SK-N-SH (cell line): ENCODE measurements at regions not wholly inside any gene's neighbourhood (a gene's known extent, or its start where the extent isn't known, plus 50 kb on each side); places are given as distances from the start of the nearest gene placed in this dataset.

Experiments
- CTCF ChIA-PET: fragments of 300-600, 350-600 bp; formaldehyde crosslinking; extraction: SDS; loops from one replicate; lab custom pipeline; 2021; lab: Yijun Ruan, JAX
- POLR2A ChIA-PET: fragments of 350-600 bp; sonication (Branson Sonifier 250); formaldehyde crosslinking; extraction: SDS; loops from one replicate; lab custom pipeline; 2020; ENCODE audit warnings: antibody characterized with exemption, inconsistent platforms; lab: Yijun Ruan, JAX
- DNase-seq: peaks from one replicate; pipeline ENCODE4 v3.0.0; 2012
- H2AFZ ChIP-seq: fragments of 200-600 bp; sonication (generic); 2 replicates; pipeline ENCODE4 v1.8.1; 2016; ENCODE audit warnings: antibody characterized with exemption, mild to moderate bottlenecking, low read depth
- H3F3A ChIP-seq: fragments of 200-600 bp; sonication (generic); replicated peaks from 2 replicates; pipeline ENCODE3; 2016; ENCODE audit warnings: antibody characterized with exemption, mild to moderate bottlenecking; ENCODE audit not compliant: insufficient read depth
- H3K27ac ChIP-seq, 2 experiments: fragments of 200-500 bp in 1 of 2; fragments of 200-600 bp in 1 of 2; sonication (Bioruptor generic) in 1 of 2; sonication (generic), shearing (Covaris generic) in 1 of 2; 2 replicates each; pipeline versions ENCODE4 v1.5.1 to v1.6.1; 2014 to 2016; ENCODE audit warnings: low read depth in 2 of 2, inconsistent platforms in 1 of 2, low read length in 1 of 2, mild to moderate bottlenecking in 1 of 2, mixed read lengths in 1 of 2
- H3K27me3 ChIP-seq: fragments of 200-600 bp; sonication (generic), shearing (Covaris generic); 2 replicates; pipeline ENCODE4 v1.6.1; 2016; ENCODE audit warnings: mixed run types; ENCODE audit not compliant: insufficient read depth
- H3K36me3 ChIP-seq, 2 experiments: fragments of 200-500 bp in 1 of 2; fragments of 200-600 bp in 1 of 2; sonication (Bioruptor generic) in 1 of 2; sonication (generic) in 1 of 2; replicated peaks in 1 of 2; 2 replicates each; pipeline versions ENCODE3 to v1.5.1; 2014 to 2016; ENCODE audit warnings: low read length in 1 of 2, mild to moderate bottlenecking in 1 of 2; ENCODE audit not compliant: insufficient read depth in 2 of 2, control insufficient read depth in 1 of 2
- H3K4me1 ChIP-seq, 2 experiments: fragments of 200-500 bp in 1 of 2; fragments of 200-600 bp in 1 of 2; sonication (Bioruptor generic) in 1 of 2; sonication (generic), shearing (Covaris generic) in 1 of 2; 2 replicates each; pipeline versions ENCODE4 v1.5.1 to v1.6.1; 2014 to 2016; ENCODE audit warnings: low read depth in 1 of 2, low read length in 1 of 2, mixed run types in 1 of 2; ENCODE audit not compliant: insufficient read depth in 2 of 2, control insufficient read depth in 1 of 2
- H3K4me2 ChIP-seq: fragments of 200-600 bp; sonication (generic), shearing (Covaris generic); 2 replicates; pipeline ENCODE4 v1.6.1; 2017; ENCODE audit warnings: mixed run types
- H3K4me3 ChIP-seq, 2 experiments: fragments of 200-500 bp in 1 of 2; fragments of 200-600 bp in 1 of 2; sonication (Bioruptor generic) in 1 of 2; sonication (generic), shearing (Covaris generic) in 1 of 2; 2 replicates each; pipeline versions ENCODE4 v1.5.1 to v1.8.1; 2014 to 2016; ENCODE audit warnings: low read depth in 2 of 2, inconsistent platforms in 1 of 2, low read length in 1 of 2, mild to moderate bottlenecking in 1 of 2, mixed read lengths in 1 of 2, moderate library complexity in 1 of 2
- H3K79me2 ChIP-seq: fragments of 200-600 bp; sonication (generic); 2 replicates; pipeline ENCODE4 v1.8.1; 2017; ENCODE audit warnings: mild to moderate bottlenecking; ENCODE audit not compliant: insufficient read depth
- H3K9ac ChIP-seq: fragments of 200-600 bp; sonication (generic); 2 replicates; pipeline ENCODE4 v1.6.1; 2017; ENCODE audit warnings: mixed run types
- H3K9me2 ChIP-seq: fragments of 200-600 bp; sonication (generic); 2 replicates; pipeline ENCODE4 v1.6.1; 2017; ENCODE audit warnings: mixed run types
- H3K9me3 ChIP-seq: fragments of 200-600 bp; sonication (generic); 2 replicates; pipeline ENCODE4 v1.6.1; 2017; ENCODE audit warnings: mixed run types, mild to moderate bottlenecking, moderate library complexity
- H4K20me1 ChIP-seq: fragments of 200-600 bp; sonication (generic); 2 replicates; pipeline ENCODE4 v1.6.1; 2017; ENCODE audit warnings: mild to moderate bottlenecking, mixed run types; ENCODE audit not compliant: insufficient read depth
- CHD2 ChIP-seq: fragments of 150-350 bp; IDR thresholded peaks from 2 replicates; pipeline ENCODE4 v1.6.1; 2018; ENCODE audit warnings: low read length; ENCODE audit not compliant: partially characterized antibody
- ELF1 ChIP-seq: IDR thresholded peaks from 2 replicates; pipeline ENCODE4 v1.4.0; 2012
- EP300 ChIP-seq, 2 experiments: IDR thresholded peaks; 2 replicates each; pipeline versions ENCODE4 v1.4.0 to v1.6.1; 2012; ENCODE audit warnings: borderline replicate concordance in 1 of 2, low read depth in 1 of 2, low read length in 1 of 2
- EZH2phosphoT487 ChIP-seq: fragments of 200-600 bp; sonication (generic); IDR thresholded peaks from 2 replicates; pipeline ENCODE4 v1.6.1; 2017; ENCODE audit warnings: low read depth, mixed run types, mild to moderate bottlenecking, antibody characterized with exemption, moderate library complexity, borderline replicate concordance
- FOSL2 ChIP-seq: IDR thresholded peaks from 2 replicates; pipeline ENCODE4 v1.4.0; 2012; ENCODE audit warnings: low read depth, mild to moderate bottlenecking, moderate library complexity, borderline replicate concordance
- GABPA ChIP-seq: IDR thresholded peaks from 2 replicates; pipeline ENCODE4 v1.4.0; 2012; ENCODE audit warnings: low read depth, mild to moderate bottlenecking
- GATA2 ChIP-seq: sonication (generic); formaldehyde crosslinking; IDR thresholded peaks from 2 replicates; pipeline ENCODE4 v1.5.0; 2020; ENCODE audit warnings: mild to moderate bottlenecking, missing genetic modification reagents
- JUND ChIP-seq: IDR thresholded peaks from 2 replicates; pipeline ENCODE4 v1.4.0; 2012
- MAX ChIP-seq: IDR thresholded peaks from 2 replicates; pipeline ENCODE4 v1.4.0; 2012; ENCODE audit warnings: low read depth
- MEF2A ChIP-seq: IDR thresholded peaks from 2 replicates; pipeline ENCODE4 v1.4.0; 2012; ENCODE audit warnings: low read depth, borderline replicate concordance
- PBX3 ChIP-seq: IDR thresholded peaks from 2 replicates; pipeline ENCODE4; 2012
- POLR2AphosphoS5 ChIP-seq: IDR thresholded peaks from 2 replicates; pipeline ENCODE4 v1.6.1; 2012; ENCODE audit warnings: low read depth, low read length
- RAD21 ChIP-seq: IDR thresholded peaks from 2 replicates; pipeline ENCODE4 v1.6.1; 2012; ENCODE audit warnings: mild to moderate bottlenecking, low read length
- RCOR1 ChIP-seq: fragments of 150-350 bp; IDR thresholded peaks from 2 replicates; pipeline ENCODE4 v1.6.1; 2017; ENCODE audit warnings: antibody characterized with exemption, low read length
- RFX5 ChIP-seq: IDR thresholded peaks from 2 replicates; pipeline ENCODE4 v1.6.1; 2012; ENCODE audit warnings: mild to moderate bottlenecking, improper control_type of control experiment, low read length
- SIN3A ChIP-seq: IDR thresholded peaks from 2 replicates; pipeline ENCODE4 v1.6.1; 2012; ENCODE audit warnings: low read depth, mild to moderate bottlenecking, low read length, moderate library complexity, borderline replicate concordance
- USF2 ChIP-seq: fragments of 150-350 bp; IDR thresholded peaks from 2 replicates; pipeline ENCODE4 v1.6.1; 2017; ENCODE audit warnings: antibody characterized with exemption, low read length, low read depth, borderline replicate concordance
- WGBS: methylation state at CpG from one replicate; pipeline ENCODE4 v1.1.6; 2017; ENCODE audit warnings: low lambda C conversion rate; 5-methylcytosine and 5-hydroxymethylcytosine counted together
- TF ChIP-seq, protein P1 (sequence below): fragments of 150-350 bp; IDR thresholded peaks from 2 replicates; pipeline ENCODE4 v1.6.1; 2016; ENCODE audit warnings: mild to moderate bottlenecking, low read depth, low read length

DNA sequence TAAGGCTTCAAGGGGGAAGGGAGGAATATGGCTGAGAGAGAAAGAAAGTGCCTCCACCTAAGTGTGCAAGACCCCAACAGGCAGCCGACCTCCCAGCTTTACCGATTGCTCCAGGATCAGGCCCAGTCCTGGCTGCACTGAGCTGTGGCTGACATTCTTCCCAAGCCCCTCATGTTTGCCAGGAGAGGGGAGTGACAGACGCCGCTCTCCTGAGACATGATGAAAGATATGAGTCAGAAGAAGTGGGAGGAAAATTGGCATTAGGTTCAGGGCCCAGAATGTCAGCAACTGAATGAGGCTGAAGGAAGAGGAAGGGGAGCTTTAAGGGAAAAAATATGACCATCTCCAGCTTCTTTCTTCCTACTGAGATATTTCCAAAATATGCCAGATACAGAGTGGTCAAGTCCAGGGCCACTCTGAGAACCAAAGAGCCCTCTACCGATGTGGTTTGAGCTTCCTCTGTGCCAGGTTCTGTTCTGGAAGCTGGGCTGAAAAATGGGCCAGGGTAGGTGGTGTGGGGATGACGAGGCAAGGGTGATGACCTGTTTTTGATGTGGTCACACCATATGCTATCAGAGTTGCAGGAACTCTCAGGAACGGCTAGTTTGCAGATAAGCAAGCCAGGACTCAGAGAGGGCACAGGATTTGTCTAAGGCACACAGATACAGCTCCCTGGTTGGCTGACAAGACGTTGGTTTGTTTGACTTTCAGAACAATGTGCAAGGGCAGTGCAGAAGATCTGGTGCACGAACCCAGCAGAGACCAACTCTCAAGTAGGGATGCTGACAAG lies 176.7 kb downstream of the SOX9 start:
- no peaks in the 10 kb centered on the region for H3F3A ChIP-seq
- no peaks in the 10 kb centered on the region for H3K79me2 ChIP-seq
- H3K27ac ChIP-seq = no peak overlapping the region
- H3K27me3 ChIP-seq = peaks cover 9% of the 10 kb centered on the region; the same call in 1 of the 2 replicates
- no peaks in the 10 kb centered on the region for H3K36me3 ChIP-seq
- H4K20me1 ChIP-seq = no peaks in the 10 kb centered on the region
- POLR2A ChIA-PET = no interaction called here
- TF ChIP-seq SIN3A (no peak), PBX3 (peak; percentile 85), EP300 (IDR thresholded peaks at IDR 0.05; ENCODE audit: borderline replicate concordance in 1 of 2, low read depth in 1 of 2, low read length in 1 of 2) (no peak)
- TF ChIP-seq, all 33 proteins: peak for 1
- no peak for DNase-seq
- Histone ChIP-seq H3K9me3 (no peaks in the 10 kb centered on the region), H3K4me1 (peaks cover 7 to 8% of the 10 kb centered on the region in 2 experiments; a peak in 1 of 4 replicates), H3K9me2 (no peaks in the 10 kb centered on the region), H2AFZ (peak overlapping the region; percentile 51; the same call in 1 of the 2 replicates), H3K9ac (no peak overlapping the region), H3K4me2 (peak overlapping the region; percentile 26; the same call in 1 of the 2 replicates), H3K4me3 (no peak overlapping the region)
- 66% methylated on average over 9 of the region's 9 CpGs for WGBS
- CTCF ChIA-PET = interaction anchor here (1.1 to 1.4 kb wide), 2 partner anchors 8 to 21 kb away, joined by 3 to 4 read pairs; no protein-coding TSS in a partner anchor

GRCh38 chr17:72299100-72299499 lies 178.3 kb downstream of the SOX9 start:
- H3K4me1 ChIP-seq = peaks cover 7 to 8% of the 10 kb centered on the region in 2 experiments; a peak in 1 of 4 replicates
- CTCF ChIA-PET = interaction anchor here (0.7 to 1.1 kb wide), 3 partner anchors 10 to 239 kb away, joined by 3 read pairs; no protein-coding TSS in a partner anchor

More at GRCh38 chr17:72299100-72299499, 178.3 kb downstream of the SOX9 start:
- TF ChIP-seq FOSL2 (no peak), RAD21 (no peak), GABPA (no peak), JUND (no peak), SIN3A (no peak), CHD2 (no peak), EZH2phosphoT487 (no peak), PBX3 (no peak), RCOR1 (no peak), RFX5 (no peak), MEF2A (no peak), ELF1 (no peak), EP300 (IDR thresholded peaks at IDR 0.05; ENCODE audit: borderline replicate concordance in 1 of 2, low read depth in 1 of 2, low read length in 1 of 2) (no peak), USF2 (no peak), MAX (no peak), GATA2 (no peak), POLR2AphosphoS5 (no peak)
- TF ChIP-seq, protein P1, sequence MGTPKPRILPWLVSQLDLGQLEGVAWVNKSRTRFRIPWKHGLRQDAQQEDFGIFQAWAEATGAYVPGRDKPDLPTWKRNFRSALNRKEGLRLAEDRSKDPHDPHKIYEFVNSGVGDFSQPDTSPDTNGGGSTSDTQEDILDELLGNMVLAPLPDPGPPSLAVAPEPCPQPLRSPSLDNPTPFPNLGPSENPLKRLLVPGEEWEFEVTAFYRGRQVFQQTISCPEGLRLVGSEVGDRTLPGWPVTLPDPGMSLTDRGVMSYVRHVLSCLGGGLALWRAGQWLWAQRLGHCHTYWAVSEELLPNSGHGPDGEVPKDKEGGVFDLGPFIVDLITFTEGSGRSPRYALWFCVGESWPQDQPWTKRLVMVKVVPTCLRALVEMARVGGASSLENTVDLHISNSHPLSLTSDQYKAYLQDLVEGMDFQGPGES = no peak
- Histone ChIP-seq H3K9ac (no peak overlapping the region), H3K4me3 (no peak overlapping the region), H2AFZ (no peak overlapping the region), H4K20me1 (no peaks in the 10 kb centered on the region), H3K9me3 (no peaks in the 10 kb centered on the region), H3K27me3 (no peaks in the 10 kb centered on the region), H3K9me2 (no peaks in the 10 kb centered on the region), H3K36me3 (no peaks in the 10 kb centered on the region), H3K27ac (no peak overlapping the region), H3F3A (no peaks in the 10 kb centered on the region), H3K4me2 (no peak overlapping the region), H3K79me2 (no peaks in the 10 kb centered on the region)
- DNase-seq = no peak
- 74% methylated on average over 4 of the region's 4 CpGs for WGBS
- POLR2A ChIA-PET = no interaction called here
